Smooth muscle cell (in vitro differentiated cells): ENCODE measurements at regions not wholly inside any gene's neighbourhood (a gene's known extent, or its start where the extent isn't known, plus 50 kb on each side); places are given as distances from the start of the nearest gene placed in this dataset.
A peak's percentile ranks its signal among the peaks of the same experiment; 100 is the strongest.

Source experiments
- DNase-seq: peaks from one replicate; lab custom pipeline; 2025; ENCODE audit not compliant: unreplicated experiment; lab: John Stamatoyannopoulos, UW
- H2AFZ ChIP-seq: fragments of 200-600 bp; sonication (generic); 2 replicates; pipeline ENCODE4 v1.6.0; 2016; ENCODE audit warnings: antibody characterized with exemption, low read depth, mild to moderate bottlenecking
- H3F3A ChIP-seq: fragments of 200-600 bp; sonication (generic); 2 replicates; pipeline ENCODE4 v1.6.0; 2017; ENCODE audit warnings: antibody characterized with exemption, low read depth
- H3K27ac ChIP-seq: fragments of 200-600 bp; sonication (generic); 2 replicates; pipeline ENCODE4 v1.5.1; 2016; ENCODE audit warnings: low read depth, mild to moderate bottlenecking
- H3K27me3 ChIP-seq: fragments of 200-600 bp; sonication (generic); 2 replicates; pipeline ENCODE4 v1.6.1; 2016; ENCODE audit warnings: low read depth, mild to moderate bottlenecking
- H3K36me3 ChIP-seq: fragments of 200-600 bp; sonication (generic); 2 replicates; pipeline ENCODE4 v1.5.1; 2016; ENCODE audit warnings: low read depth
- H3K4me1 ChIP-seq: fragments of 200-600 bp; sonication (generic); 2 replicates; pipeline ENCODE4 v1.5.1; 2016; ENCODE audit warnings: low read depth
- H3K4me2 ChIP-seq: fragments of 200-600 bp; sonication (generic); 2 replicates; pipeline ENCODE4 v1.6.0; 2016; ENCODE audit warnings: mild to moderate bottlenecking
- H3K4me3 ChIP-seq: fragments of 200-600 bp; sonication (generic); 2 replicates; pipeline ENCODE4 v1.5.1; 2016; ENCODE audit warnings: mild to moderate bottlenecking
- H3K79me2 ChIP-seq: fragments of 200-600 bp; sonication (generic); 2 replicates; pipeline ENCODE4 v1.6.0; 2016; ENCODE audit warnings: low read depth, mild to moderate bottlenecking
- H3K9ac ChIP-seq: fragments of 200-600 bp; sonication (generic); 2 replicates; pipeline ENCODE4 v1.6.0; 2016; ENCODE audit warnings: low read depth
- H3K9me3 ChIP-seq: fragments of 200-600 bp; sonication (generic); replicated peaks from 2 replicates; pipeline ENCODE4 v1.5.1; 2016; ENCODE audit warnings: low read depth
- H4K20me1 ChIP-seq: fragments of 200-600 bp; sonication (generic); 2 replicates; pipeline ENCODE4 v1.6.0; 2016; ENCODE audit warnings: low read depth
- WGBS: methylation state at CpG from one replicate; pipeline ENCODE4 v1.1.7; 2016; ENCODE audit warnings: low lambda C conversion rate; 5-methylcytosine and 5-hydroxymethylcytosine counted together
- TF ChIP-seq, protein P1 (sequence below): fragments of 200-600 bp; sonication (generic); IDR thresholded peaks from 2 replicates; pipeline ENCODE4 v1.5.1; 2017; ENCODE audit warnings: borderline replicate concordance, mild to moderate bottlenecking, antibody characterized with exemption; ENCODE audit not compliant: insufficient read depth, poor library complexity, severe bottlenecking

DNA sequence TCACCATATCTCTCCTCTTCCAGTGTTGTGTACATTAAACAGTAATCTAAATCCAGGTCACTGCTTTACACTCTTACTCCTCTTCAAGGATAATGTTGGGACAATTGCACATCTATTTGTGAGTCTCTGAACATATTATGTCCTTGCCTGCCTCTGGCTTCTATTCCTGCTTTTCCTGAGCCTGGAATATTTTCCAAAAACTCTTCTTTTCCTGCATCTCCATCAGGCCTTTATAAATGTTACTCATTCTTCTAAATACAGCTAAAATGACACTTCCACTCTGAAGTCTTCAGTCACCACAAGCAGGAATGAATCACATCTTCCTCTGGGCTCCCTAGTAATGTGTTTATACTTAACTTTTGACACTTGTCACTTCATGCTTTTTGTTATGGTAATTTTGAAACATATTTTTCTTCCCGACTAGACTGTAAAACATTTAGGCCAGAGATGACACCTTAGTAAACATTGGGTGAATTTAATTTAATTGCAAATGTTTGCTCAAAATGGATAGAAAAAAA lies 396.0 kb downstream of the LRRIQ3 start:
- TF ChIP-seq, protein P1, sequence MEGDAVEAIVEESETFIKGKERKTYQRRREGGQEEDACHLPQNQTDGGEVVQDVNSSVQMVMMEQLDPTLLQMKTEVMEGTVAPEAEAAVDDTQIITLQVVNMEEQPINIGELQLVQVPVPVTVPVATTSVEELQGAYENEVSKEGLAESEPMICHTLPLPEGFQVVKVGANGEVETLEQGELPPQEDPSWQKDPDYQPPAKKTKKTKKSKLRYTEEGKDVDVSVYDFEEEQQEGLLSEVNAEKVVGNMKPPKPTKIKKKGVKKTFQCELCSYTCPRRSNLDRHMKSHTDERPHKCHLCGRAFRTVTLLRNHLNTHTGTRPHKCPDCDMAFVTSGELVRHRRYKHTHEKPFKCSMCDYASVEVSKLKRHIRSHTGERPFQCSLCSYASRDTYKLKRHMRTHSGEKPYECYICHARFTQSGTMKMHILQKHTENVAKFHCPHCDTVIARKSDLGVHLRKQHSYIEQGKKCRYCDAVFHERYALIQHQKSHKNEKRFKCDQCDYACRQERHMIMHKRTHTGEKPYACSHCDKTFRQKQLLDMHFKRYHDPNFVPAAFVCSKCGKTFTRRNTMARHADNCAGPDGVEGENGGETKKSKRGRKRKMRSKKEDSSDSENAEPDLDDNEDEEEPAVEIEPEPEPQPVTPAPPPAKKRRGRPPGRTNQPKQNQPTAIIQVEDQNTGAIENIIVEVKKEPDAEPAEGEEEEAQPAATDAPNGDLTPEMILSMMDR: no peak
- no peaks in the 10 kb centered on the region for H3K27me3 ChIP-seq
- 39% methylated on average over 1 of the region's 1 CpG for WGBS
- H3K9ac ChIP-seq: no peak overlapping the region
- H3K4me2 ChIP-seq: no peak overlapping the region
- H3F3A ChIP-seq: no peaks in the 10 kb centered on the region
- no peaks in the 10 kb centered on the region for H3K4me1 ChIP-seq
- H4K20me1 ChIP-seq: no peaks in the 10 kb centered on the region
- H3K9me3 ChIP-seq: no peaks in the 10 kb centered on the region
- H2AFZ ChIP-seq: no peak overlapping the region
- DNase-seq: no peak
- no peaks in the 10 kb centered on the region for H3K79me2 ChIP-seq
- H3K27ac ChIP-seq: no peak overlapping the region
- H3K4me3 ChIP-seq: no peak overlapping the region
- H3K36me3 ChIP-seq: no peaks in the 10 kb centered on the region

DNA sequence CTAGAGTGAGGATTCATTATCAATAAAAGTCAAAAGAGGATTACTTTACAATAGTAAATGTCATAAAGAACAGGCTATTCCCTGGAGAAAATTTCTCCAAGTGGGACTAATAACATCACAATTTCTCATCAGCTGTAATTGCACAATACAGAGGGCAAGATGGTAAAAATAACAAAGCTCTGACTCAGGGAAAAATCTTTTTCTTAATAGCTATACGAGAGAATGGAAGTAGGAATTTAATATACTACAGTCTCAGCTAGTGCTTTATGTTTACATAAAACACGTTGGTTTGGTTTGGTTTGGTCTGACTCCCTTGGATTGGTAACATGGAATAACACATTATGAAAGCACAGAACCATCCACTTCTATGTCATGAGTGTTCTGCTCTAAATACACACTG lies 397.6 kb downstream of the LRRIQ3 start:
- Histone ChIP-seq H3K9me3 (no peaks in the 10 kb centered on the region), H3K27ac (peak overlapping the region; percentile 21), H3K4me2 (peak overlapping the region; percentile 34), H3K4me3 (no peak overlapping the region), H3K4me1 (no peaks in the 10 kb centered on the region), H3F3A (no peaks in the 10 kb centered on the region), H2AFZ (no peak overlapping the region), H3K9ac (no peak overlapping the region), H3K27me3 (no peaks in the 10 kb centered on the region), H3K79me2 (no peaks in the 10 kb centered on the region), H4K20me1 (no peaks in the 10 kb centered on the region), H3K36me3 (no peaks in the 10 kb centered on the region)
- TF ChIP-seq, protein P1: no peak
- no peak for DNase-seq
- 16% methylated on average over 2 of the region's 2 CpGs for WGBS

DNA sequence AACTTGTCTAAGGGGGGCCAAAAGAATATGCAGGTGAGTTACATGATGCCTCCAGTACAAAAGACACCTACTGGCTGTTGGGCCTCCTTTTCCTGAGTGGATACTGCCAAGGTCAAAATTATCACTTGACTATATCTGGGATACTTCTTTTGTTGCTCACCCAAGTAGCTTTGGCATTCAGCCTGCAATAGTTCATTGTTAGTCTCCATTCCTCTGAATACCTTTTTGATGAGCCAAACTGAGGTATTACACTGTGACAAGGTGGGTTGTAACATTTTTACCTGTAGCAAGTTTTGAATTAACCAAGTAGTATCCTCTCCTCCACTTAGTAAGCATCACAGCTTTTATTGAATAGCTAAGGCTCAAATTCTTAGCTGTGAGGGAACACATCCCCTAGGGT lies 408.0 kb downstream of the LRRIQ3 start:
- no peaks in the 10 kb centered on the region for H4K20me1 ChIP-seq
- H3K79me2 ChIP-seq: no peaks in the 10 kb centered on the region
- H3K36me3 ChIP-seq: no peaks in the 10 kb centered on the region
- H3K4me2 ChIP-seq: no peak overlapping the region
- H3K27me3 ChIP-seq: no peaks in the 10 kb centered on the region
- no peaks in the 10 kb centered on the region for H3K9me3 ChIP-seq
- H3K9ac ChIP-seq: no peak overlapping the region
- H3K4me3 ChIP-seq: no peak overlapping the region
- TF ChIP-seq, protein P1: no peak
- no peaks in the 10 kb centered on the region for H3F3A ChIP-seq
- H2AFZ ChIP-seq: no peak overlapping the region
- H3K4me1 ChIP-seq: no peaks in the 10 kb centered on the region
- no peak for DNase-seq
- no peak overlapping the region for H3K27ac ChIP-seq

DNA sequence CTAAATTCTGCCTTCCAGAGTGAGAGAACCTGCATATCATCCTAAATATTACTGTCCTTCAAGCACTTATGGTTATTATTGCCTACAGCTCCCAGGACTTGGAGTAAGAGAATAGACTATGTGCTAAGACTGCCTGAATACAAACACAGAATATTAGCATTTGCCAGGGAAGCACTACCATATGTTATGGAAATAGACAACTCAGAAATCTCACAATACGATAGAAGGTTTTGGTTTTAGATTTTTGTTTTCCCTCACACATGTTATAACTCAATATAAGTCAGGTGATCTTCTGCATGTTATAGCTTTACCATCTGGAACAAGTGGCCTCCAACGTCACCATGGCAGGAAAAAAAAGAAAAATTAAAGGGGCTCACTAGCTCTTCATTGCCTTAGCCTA lies 413.9 kb downstream of the LRRIQ3 start:
- Histone ChIP-seq H3K4me2 (no peak overlapping the region), H3K9ac (no peak overlapping the region), H3K27me3 (no peaks in the 10 kb centered on the region), H3K4me3 (no peak overlapping the region), H3K9me3 (no peaks in the 10 kb centered on the region), H2AFZ (no peak overlapping the region), H3K27ac (no peak overlapping the region), H3K36me3 (no peaks in the 10 kb centered on the region), H3K4me1 (no peaks in the 10 kb centered on the region), H3F3A (no peaks in the 10 kb centered on the region), H3K79me2 (no peaks in the 10 kb centered on the region), H4K20me1 (no peaks in the 10 kb centered on the region)
- TF ChIP-seq, protein P1: no peak
- no peak for DNase-seq
- 93% methylated on average over 2 of the region's 2 CpGs for WGBS
